ENCODE measurements at regions not wholly inside any gene's neighbourhood (a gene's known extent, or its start where the extent isn't known, plus 50 kb on each side); places are given as distances from the start of the nearest gene placed in this dataset.

DNA sequence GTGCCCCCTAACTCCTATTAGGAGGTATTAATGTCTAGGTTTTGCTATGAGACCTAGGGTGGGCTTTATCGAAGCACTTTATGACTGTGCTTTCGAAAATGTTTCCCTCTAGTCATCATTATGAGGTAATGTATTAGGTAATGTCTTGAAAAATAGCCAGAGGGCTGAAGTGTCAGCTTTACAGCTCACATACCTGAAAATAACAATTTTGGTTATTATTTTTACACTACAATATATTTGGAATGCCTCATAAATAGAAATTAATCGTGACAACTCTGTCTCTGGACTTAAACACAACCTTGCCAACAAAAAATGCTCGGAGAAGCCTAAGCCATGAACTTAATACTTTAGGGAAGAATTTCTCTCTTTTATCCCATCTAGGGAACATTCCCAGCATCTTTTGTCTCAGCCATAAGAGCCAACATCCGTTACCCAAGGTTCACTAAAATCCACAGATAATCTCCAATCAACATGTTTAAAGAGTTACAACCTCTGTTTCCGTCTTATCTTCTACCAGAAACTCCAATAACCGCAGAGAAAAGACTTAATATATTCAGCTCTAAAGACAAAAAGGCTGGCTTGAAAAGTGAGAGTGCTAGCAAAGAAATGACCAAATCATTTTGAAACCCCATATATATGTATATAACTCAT is 130.9 kb upstream of the RND3 start:
- TF ChIP-seq SIN3A (IDR thresholded peaks at IDR 0.05; ENCODE audit: borderline replicate concordance, insufficient read depth, low read length) (no peak), TAF1 (IDR thresholded peaks at IDR 0.05; ENCODE audit: borderline replicate concordance, insufficient read depth, low read length) (no peak), POLR2AphosphoS5 (IDR thresholded peaks at IDR 0.05; ENCODE audit: low read depth, low read length) (no peak), FOXP2 (optimal IDR thresholded peaks at IDR 0.05; ENCODE audit: borderline replicate concordance, extremely low read depth, extremely low read length, insufficient read depth) (no peak)
- TF ChIP-seq, protein P1, sequence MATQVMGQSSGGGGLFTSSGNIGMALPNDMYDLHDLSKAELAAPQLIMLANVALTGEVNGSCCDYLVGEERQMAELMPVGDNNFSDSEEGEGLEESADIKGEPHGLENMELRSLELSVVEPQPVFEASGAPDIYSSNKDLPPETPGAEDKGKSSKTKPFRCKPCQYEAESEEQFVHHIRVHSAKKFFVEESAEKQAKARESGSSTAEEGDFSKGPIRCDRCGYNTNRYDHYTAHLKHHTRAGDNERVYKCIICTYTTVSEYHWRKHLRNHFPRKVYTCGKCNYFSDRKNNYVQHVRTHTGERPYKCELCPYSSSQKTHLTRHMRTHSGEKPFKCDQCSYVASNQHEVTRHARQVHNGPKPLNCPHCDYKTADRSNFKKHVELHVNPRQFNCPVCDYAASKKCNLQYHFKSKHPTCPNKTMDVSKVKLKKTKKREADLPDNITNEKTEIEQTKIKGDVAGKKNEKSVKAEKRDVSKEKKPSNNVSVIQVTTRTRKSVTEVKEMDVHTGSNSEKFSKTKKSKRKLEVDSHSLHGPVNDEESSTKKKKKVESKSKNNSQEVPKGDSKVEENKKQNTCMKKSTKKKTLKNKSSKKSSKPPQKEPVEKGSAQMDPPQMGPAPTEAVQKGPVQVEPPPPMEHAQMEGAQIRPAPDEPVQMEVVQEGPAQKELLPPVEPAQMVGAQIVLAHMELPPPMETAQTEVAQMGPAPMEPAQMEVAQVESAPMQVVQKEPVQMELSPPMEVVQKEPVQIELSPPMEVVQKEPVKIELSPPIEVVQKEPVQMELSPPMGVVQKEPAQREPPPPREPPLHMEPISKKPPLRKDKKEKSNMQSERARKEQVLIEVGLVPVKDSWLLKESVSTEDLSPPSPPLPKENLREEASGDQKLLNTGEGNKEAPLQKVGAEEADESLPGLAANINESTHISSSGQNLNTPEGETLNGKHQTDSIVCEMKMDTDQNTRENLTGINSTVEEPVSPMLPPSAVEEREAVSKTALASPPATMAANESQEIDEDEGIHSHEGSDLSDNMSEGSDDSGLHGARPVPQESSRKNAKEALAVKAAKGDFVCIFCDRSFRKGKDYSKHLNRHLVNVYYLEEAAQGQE (IDR thresholded peaks at IDR 0.05; ENCODE audit: insufficient read depth in 1 of 2, low read depth in 2 of 2, low read length in 2 of 2): no peak

DNA sequence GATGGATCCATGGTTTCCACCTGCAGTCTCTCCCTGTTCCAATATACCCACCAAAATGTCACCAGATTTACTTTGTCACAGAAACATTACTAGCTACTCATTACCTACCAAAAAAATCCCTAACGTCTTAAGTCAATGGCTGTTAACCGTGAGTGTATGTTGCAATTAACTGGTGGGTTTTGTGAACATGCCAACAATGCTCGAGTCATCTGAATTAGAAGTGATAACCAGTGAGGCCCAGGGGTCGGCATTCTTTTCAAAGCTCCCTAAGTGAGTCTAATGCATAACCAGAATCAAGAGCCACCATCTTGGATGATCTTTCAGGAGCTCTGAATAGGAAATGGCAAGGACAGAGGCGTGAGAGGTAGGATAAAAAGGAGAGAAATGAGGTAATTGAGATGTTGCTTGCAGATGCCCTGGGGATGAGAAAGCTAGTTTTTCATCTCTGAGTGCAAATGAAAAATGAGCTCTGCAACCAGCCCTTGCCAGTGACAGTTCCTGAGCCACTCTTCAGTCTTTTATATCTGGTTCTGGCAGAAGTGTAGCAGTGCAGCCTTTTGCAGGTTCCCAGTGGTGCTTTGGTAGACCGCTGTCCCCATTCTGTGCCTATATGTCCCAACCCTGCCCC is 130.0 kb upstream of the RND3 start:
- TF ChIP-seq TAF1 (IDR thresholded peaks at IDR 0.05; ENCODE audit: borderline replicate concordance, insufficient read depth, low read length) (no peak), FOXP2 (optimal IDR thresholded peaks at IDR 0.05; ENCODE audit: borderline replicate concordance, extremely low read depth, extremely low read length, insufficient read depth) (no peak), SIN3A (IDR thresholded peaks at IDR 0.05; ENCODE audit: borderline replicate concordance, insufficient read depth, low read length) (no peak), POLR2AphosphoS5 (IDR thresholded peaks at IDR 0.05; ENCODE audit: low read depth, low read length) (no peak)
- TF ChIP-seq, protein P1 (IDR thresholded peaks at IDR 0.05; ENCODE audit: insufficient read depth in 1 of 2, low read depth in 2 of 2, low read length in 2 of 2): no peak

DNA sequence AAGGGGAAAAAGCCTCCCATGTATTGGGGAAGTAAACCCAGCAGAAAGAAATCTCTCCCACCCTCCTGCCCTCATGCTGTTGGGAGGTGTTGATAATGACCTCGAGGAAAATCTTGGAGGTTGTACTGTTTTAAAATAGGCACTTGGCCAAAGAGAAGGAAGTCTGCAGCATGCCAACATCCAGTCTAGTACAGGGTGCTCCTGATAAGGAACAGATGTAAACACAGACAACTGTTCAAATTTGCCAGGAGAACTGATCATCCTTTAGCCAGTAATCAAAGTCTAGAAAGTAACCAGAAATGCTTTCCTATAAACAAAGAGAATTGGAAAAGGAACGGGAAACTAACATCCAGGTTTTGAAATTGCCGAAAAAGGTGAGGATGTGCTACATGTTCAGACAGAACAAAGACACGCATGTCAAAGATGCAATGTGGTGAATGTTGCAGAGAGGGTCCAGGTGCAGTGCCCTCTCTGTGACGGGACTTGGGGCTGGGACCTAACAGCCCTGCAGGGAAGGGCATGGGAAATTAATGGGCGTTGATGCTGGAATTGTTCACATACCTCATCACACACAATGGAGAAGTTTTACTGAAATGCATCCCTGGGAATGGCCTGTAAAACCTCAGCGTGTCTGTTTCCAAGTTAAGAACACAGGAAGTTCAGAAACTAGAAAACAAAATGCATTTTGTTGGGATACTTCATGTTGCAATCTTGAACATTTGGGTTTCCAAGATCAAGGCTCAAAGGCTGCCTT is 125.7 kb upstream of the RND3 start:
- TF ChIP-seq SIN3A (IDR thresholded peaks at IDR 0.05; ENCODE audit: borderline replicate concordance, insufficient read depth, low read length): no peak

DNA sequence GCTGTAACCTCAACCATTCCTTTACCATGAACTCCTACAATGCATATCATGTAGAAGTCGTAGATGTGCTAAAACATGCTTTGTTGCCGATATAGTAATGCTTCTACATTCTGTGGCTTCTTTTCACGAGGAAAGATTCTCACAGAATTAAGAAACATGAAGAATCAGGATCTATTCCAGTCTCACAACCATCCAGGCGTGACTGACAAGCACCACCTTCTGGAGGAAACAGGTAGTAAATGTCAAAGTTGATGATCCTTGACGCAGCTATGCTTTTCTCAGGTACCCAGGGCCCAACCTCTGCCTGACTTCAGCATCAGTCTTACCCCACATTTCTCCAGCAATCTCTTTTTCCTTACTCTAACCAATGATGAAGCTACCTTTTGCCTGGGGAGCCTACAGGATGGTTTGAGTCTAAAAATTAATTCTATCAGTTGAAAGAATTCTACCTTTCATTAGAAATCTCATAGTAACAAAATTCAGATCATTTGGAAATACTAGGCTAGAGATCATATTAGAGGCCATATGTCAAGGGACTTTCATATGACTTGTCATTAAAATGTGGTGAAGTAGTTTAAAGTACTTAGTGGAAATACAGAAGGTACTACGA is 123.3 kb upstream of the RND3 start:
- TF ChIP-seq, protein P1 (IDR thresholded peaks at IDR 0.05; ENCODE audit: insufficient read depth in 1 of 2, low read depth in 2 of 2, low read length in 2 of 2): no peak
- TF ChIP-seq TAF1 (IDR thresholded peaks at IDR 0.05; ENCODE audit: borderline replicate concordance, insufficient read depth, low read length): no peak
- TF ChIP-seq POLR2AphosphoS5 (IDR thresholded peaks at IDR 0.05; ENCODE audit: low read depth, low read length): no peak
- no peak for TF ChIP-seq FOXP2 (optimal IDR thresholded peaks at IDR 0.05; ENCODE audit: borderline replicate concordance, extremely low read depth, extremely low read length, insufficient read depth)
- no peak for TF ChIP-seq SIN3A (IDR thresholded peaks at IDR 0.05; ENCODE audit: borderline replicate concordance, insufficient read depth, low read length)

DNA sequence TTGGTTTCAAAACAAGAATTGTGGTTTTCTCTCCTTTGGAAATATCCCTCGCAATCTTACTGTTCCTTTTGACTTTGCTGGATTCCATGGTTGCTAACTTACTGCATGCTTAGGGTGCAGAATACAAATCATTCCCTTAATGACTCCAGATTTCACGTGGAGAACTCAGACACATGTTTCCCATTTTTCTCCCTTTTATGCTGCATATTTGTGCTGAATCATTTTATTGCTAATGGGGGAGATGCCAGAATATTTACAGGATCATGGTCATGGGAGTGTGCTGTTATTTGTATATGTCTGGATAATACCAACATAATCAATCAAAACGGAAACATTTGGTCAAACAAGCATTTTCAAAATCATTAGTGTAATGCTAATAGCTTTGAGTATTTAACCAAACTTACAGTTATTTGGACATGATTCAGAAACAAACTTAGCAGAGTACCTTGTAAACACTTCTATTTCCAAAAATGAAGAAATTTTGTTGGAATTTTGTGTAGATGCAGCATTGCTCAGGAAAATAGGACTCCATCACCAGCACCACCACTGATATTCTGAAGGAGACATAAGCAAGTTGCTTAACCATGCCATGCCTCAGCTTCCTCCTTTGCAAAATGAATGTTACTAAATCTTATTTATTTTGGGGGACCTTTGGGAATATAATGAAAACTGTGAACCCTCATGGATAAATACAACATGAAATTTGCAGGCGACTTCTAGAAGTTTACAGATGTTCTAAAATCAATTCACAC is 122.5 kb upstream of the RND3 start:
- no peak for TF ChIP-seq SIN3A (IDR thresholded peaks at IDR 0.05; ENCODE audit: borderline replicate concordance, insufficient read depth, low read length)
- no peak for TF ChIP-seq TAF1 (IDR thresholded peaks at IDR 0.05; ENCODE audit: borderline replicate concordance, insufficient read depth, low read length)
- TF ChIP-seq, protein P1 (IDR thresholded peaks at IDR 0.05; ENCODE audit: insufficient read depth in 1 of 2, low read depth in 2 of 2, low read length in 2 of 2): no peak
- no peak for TF ChIP-seq FOXP2 (optimal IDR thresholded peaks at IDR 0.05; ENCODE audit: borderline replicate concordance, extremely low read depth, extremely low read length, insufficient read depth)
- no peak for TF ChIP-seq POLR2AphosphoS5 (IDR thresholded peaks at IDR 0.05; ENCODE audit: low read depth, low read length)

Measured in PFSK-1 (cell line).